ENCODE measurements at regions not wholly inside any gene's neighbourhood (a gene's known extent, or its start where the extent isn't known, plus 50 kb on each side); places are given as distances from the start of the nearest gene placed in this dataset.

- Mint-ChIP-seq H3K27ac (ENCODE audit: unreplicated experiment) (no peak overlapping the region), H3K27me3 (ENCODE audit: unreplicated experiment) (no peaks in the 10 kb centered on the region), H3K4me3 (ENCODE audit: unreplicated experiment) (no peak overlapping the region), H3K36me3 (ENCODE audit: unreplicated experiment) (no peaks in the 10 kb centered on the region), H3K4me1 (ENCODE audit: low read depth, unreplicated experiment) (peaks cover 16% of the 10 kb centered on the region), H3K9me3 (ENCODE audit: unreplicated experiment) (no peaks in the 10 kb centered on the region)
- no peak for DNase-seq
- no peak for TF ChIP-seq CTCF (IDR thresholded peaks at IDR 0.05; ENCODE audit: partially characterized antibody, unreplicated experiment)
These were observed 407.7 kb upstream of the GRAMD2B start for GRCh38 chr5:126015235-126016181.

GRCh38 chr5:126016256-126016655, 407.0 kb upstream of the GRAMD2B start:
- no peak for TF ChIP-seq CTCF (IDR thresholded peaks at IDR 0.05; ENCODE audit: partially characterized antibody, unreplicated experiment)
- Mint-ChIP-seq H3K27ac (ENCODE audit: unreplicated experiment) (no peak overlapping the region), H3K9me3 (ENCODE audit: unreplicated experiment) (no peaks in the 10 kb centered on the region), H3K4me1 (ENCODE audit: low read depth, unreplicated experiment) (peaks cover 21% of the 10 kb centered on the region), H3K4me3 (ENCODE audit: unreplicated experiment) (no peak overlapping the region), H3K27me3 (ENCODE audit: unreplicated experiment) (no peaks in the 10 kb centered on the region), H3K36me3 (ENCODE audit: unreplicated experiment) (no peaks in the 10 kb centered on the region)
- no peak for DNase-seq

- no peak overlapping the region for H3K4me3 Mint-ChIP-seq (ENCODE audit: unreplicated experiment)
- peaks cover 23% of the 10 kb centered on the region for H3K4me1 Mint-ChIP-seq (ENCODE audit: low read depth, unreplicated experiment)
- no peak overlapping the region for H3K27ac Mint-ChIP-seq (ENCODE audit: unreplicated experiment)
- no peak for TF ChIP-seq CTCF (IDR thresholded peaks at IDR 0.05; ENCODE audit: partially characterized antibody, unreplicated experiment)
- H3K9me3 Mint-ChIP-seq (ENCODE audit: unreplicated experiment) = no peaks in the 10 kb centered on the region
- H3K27me3 Mint-ChIP-seq (ENCODE audit: unreplicated experiment) = no peaks in the 10 kb centered on the region
- no peaks in the 10 kb centered on the region for H3K36me3 Mint-ChIP-seq (ENCODE audit: unreplicated experiment)
- no peak for DNase-seq
These were observed 406.1 kb upstream of the GRAMD2B start for GRCh38 chr5:126017096-126017495.

- DNase-seq = no peak
- H3K4me1 Mint-ChIP-seq (ENCODE audit: low read depth, unreplicated experiment) = peaks cover 13% of the 10 kb centered on the region
- no peaks in the 10 kb centered on the region for H3K27me3 Mint-ChIP-seq (ENCODE audit: unreplicated experiment)
- H3K36me3 Mint-ChIP-seq (ENCODE audit: unreplicated experiment) = no peaks in the 10 kb centered on the region
- TF ChIP-seq CTCF (IDR thresholded peaks at IDR 0.05; ENCODE audit: partially characterized antibody, unreplicated experiment) = no peak
- peak overlapping the region; percentile 71 for H3K27ac Mint-ChIP-seq (ENCODE audit: unreplicated experiment)
- no peak overlapping the region for H3K4me3 Mint-ChIP-seq (ENCODE audit: unreplicated experiment)
- peaks cover 4% of the 10 kb centered on the region for H3K9me3 Mint-ChIP-seq (ENCODE audit: unreplicated experiment)
These were observed 402.4 kb upstream of the GRAMD2B start for GRCh38 chr5:126020770-126021169.

GRCh38 chr5:126023994-126024441, 399.2 kb upstream of the GRAMD2B start:
- peaks cover 9% of the 10 kb centered on the region for H3K36me3 Mint-ChIP-seq (ENCODE audit: unreplicated experiment)
- no peak for DNase-seq
- peaks cover 6% of the 10 kb centered on the region for H3K9me3 Mint-ChIP-seq (ENCODE audit: unreplicated experiment)
- no peak overlapping the region for H3K27ac Mint-ChIP-seq (ENCODE audit: unreplicated experiment)
- H3K4me1 Mint-ChIP-seq (ENCODE audit: low read depth, unreplicated experiment) = peaks cover 11% of the 10 kb centered on the region
- TF ChIP-seq CTCF (IDR thresholded peaks at IDR 0.05; ENCODE audit: partially characterized antibody, unreplicated experiment) = no peak
- peaks cover 7% of the 10 kb centered on the region for H3K27me3 Mint-ChIP-seq (ENCODE audit: unreplicated experiment)
- no peak overlapping the region for H3K4me3 Mint-ChIP-seq (ENCODE audit: unreplicated experiment)

Measured in glutamatergic neuron (in vitro differentiated cells).